Calu3 (cell line): ENCODE measurements at regions not wholly inside any gene's neighbourhood (a gene's known extent, or its start where the extent isn't known, plus 50 kb on each side); places are given as distances from the start of the nearest gene placed in this dataset.

Experiments used
- BruUV-seq: library from RNA; stranded (reverse); fragments of 400-500 nt; replicated peaks from 2 replicates; lab custom pipeline; 2021; lab: Mats Ljungman, UMichigan
- CTCF ChIA-PET: fragments of 300-600 bp; sonication (Branson Sonifier 250); formaldehyde crosslinking; loops from one replicate; lab custom pipeline; 2022; ENCODE audit warnings: antibody characterized with exemption; lab: Charles Lee
- DNase-seq: peaks from one replicate; pipeline ENCODE4 v3.0.0; 2022
- H3K27ac Mint-ChIP-seq: one replicate; pipeline ENCODE4 v1.8.0; 2022; ENCODE audit warnings: mixed read lengths; ENCODE audit not compliant: unreplicated experiment
- H3K27me3 Mint-ChIP-seq: one replicate; pipeline ENCODE4 v1.8.0; 2022; ENCODE audit warnings: mixed read lengths; ENCODE audit not compliant: unreplicated experiment
- H3K36me3 Mint-ChIP-seq: one replicate; pipeline ENCODE4 v1.8.0; 2022; ENCODE audit warnings: mild to moderate bottlenecking, moderate library complexity, mixed read lengths; ENCODE audit not compliant: insufficient read depth, unreplicated experiment
- H3K4me1 Mint-ChIP-seq: one replicate; pipeline ENCODE4 v1.8.0; 2022; ENCODE audit warnings: mild to moderate bottlenecking, low read depth, mixed read lengths; ENCODE audit not compliant: unreplicated experiment
- H3K4me3 Mint-ChIP-seq: one replicate; pipeline ENCODE4 v1.8.0; 2022; ENCODE audit warnings: mild to moderate bottlenecking, low read depth, moderate library complexity, mixed read lengths; ENCODE audit not compliant: unreplicated experiment
- H3K9me3 Mint-ChIP-seq: one replicate; pipeline ENCODE4 v1.8.0; 2022; ENCODE audit warnings: low read depth, mixed read lengths; ENCODE audit not compliant: unreplicated experiment
- intact Hi-C: fragments of 100-400 bp; cut with micrococcal nuclease; formaldehyde crosslinking; loops from one replicate; pipeline ENCODE4 v1.10.0; 2022; ENCODE audit not compliant: unreplicated experiment
- TF ChIP-seq, protein P1 (sequence below): fragments of 200-600 bp; IDR thresholded peaks from one replicate; pipeline ENCODE4 v1.8.0; 2022; ENCODE audit warnings: antibody characterized with exemption; ENCODE audit not compliant: unreplicated experiment

GRCh38 chr9:30329431-30329830 lies 2055.0 kb upstream of the ACO1 start:
- intact Hi-C loops: no loop called here
- no TSS peak for BruUV-seq
- CTCF ChIA-PET: no interaction called here
- no peak overlapping the region for H3K4me3 Mint-ChIP-seq
- H3K4me1 Mint-ChIP-seq: no peaks in the 10 kb centered on the region
- H3K36me3 Mint-ChIP-seq: no peaks in the 10 kb centered on the region
- no peak for DNase-seq
- no peaks in the 10 kb centered on the region for H3K27me3 Mint-ChIP-seq
- H3K27ac Mint-ChIP-seq: no peak overlapping the region
- no peaks in the 10 kb centered on the region for H3K9me3 Mint-ChIP-seq
- TF ChIP-seq, protein P1, sequence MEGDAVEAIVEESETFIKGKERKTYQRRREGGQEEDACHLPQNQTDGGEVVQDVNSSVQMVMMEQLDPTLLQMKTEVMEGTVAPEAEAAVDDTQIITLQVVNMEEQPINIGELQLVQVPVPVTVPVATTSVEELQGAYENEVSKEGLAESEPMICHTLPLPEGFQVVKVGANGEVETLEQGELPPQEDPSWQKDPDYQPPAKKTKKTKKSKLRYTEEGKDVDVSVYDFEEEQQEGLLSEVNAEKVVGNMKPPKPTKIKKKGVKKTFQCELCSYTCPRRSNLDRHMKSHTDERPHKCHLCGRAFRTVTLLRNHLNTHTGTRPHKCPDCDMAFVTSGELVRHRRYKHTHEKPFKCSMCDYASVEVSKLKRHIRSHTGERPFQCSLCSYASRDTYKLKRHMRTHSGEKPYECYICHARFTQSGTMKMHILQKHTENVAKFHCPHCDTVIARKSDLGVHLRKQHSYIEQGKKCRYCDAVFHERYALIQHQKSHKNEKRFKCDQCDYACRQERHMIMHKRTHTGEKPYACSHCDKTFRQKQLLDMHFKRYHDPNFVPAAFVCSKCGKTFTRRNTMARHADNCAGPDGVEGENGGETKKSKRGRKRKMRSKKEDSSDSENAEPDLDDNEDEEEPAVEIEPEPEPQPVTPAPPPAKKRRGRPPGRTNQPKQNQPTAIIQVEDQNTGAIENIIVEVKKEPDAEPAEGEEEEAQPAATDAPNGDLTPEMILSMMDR: no peak

GRCh38 chr9:30348904-30349303 lies 2035.5 kb upstream of the ACO1 start:
- intact Hi-C loops: no loop called here
- CTCF ChIA-PET: no interaction called here
- H3K4me3 Mint-ChIP-seq: no peak overlapping the region

GRCh38 chr9:30349526-30350513 lies 2034.6 kb upstream of the ACO1 start:
- no peaks in the 10 kb centered on the region for H3K27me3 Mint-ChIP-seq
- TF ChIP-seq, protein P1: no peak
- no peak overlapping the region for H3K27ac Mint-ChIP-seq
- H3K9me3 Mint-ChIP-seq: no peaks in the 10 kb centered on the region
- CTCF ChIA-PET: no interaction called here
- BruUV-seq: no TSS peak
- no peak for DNase-seq
- no peak overlapping the region for H3K4me3 Mint-ChIP-seq
- intact Hi-C loops: no loop called here
- H3K36me3 Mint-ChIP-seq: no peaks in the 10 kb centered on the region
- no peaks in the 10 kb centered on the region for H3K4me1 Mint-ChIP-seq

More at GRCh38 chr9:30348904-30349303, 2035.5 kb upstream of the ACO1 start:
- BruUV-seq: no TSS peak
- no peaks in the 10 kb centered on the region for H3K4me1 Mint-ChIP-seq
- TF ChIP-seq, protein P1: no peak
- H3K27ac Mint-ChIP-seq: no peak overlapping the region
- H3K9me3 Mint-ChIP-seq: no peaks in the 10 kb centered on the region
- no peaks in the 10 kb centered on the region for H3K27me3 Mint-ChIP-seq
- DNase-seq: no peak
- H3K36me3 Mint-ChIP-seq: no peaks in the 10 kb centered on the region

DNA sequence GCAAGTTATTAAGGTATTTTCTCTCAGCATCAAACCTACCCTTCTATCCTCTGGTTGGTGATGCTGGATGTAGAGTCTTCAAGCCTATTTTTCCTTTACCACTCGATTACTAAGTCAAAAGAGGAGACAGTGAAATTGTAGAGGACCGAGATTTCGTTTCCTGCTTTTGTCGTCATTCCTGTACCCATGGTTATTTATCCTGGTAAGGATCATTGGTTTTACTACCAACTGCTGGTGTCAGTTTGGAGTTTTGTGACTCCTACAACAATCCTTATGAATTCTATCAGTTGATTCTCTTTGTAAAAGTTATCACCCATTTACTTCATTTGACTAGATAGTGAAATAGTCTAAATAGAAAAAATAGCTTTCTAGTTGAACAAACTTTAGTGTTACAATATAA lies 2028.2 kb upstream of the ACO1 start:
- no peaks in the 10 kb centered on the region for H3K36me3 Mint-ChIP-seq
- H3K4me3 Mint-ChIP-seq: no peak overlapping the region
- TF ChIP-seq, protein P1: no peak
- no peak overlapping the region for H3K27ac Mint-ChIP-seq
- no peaks in the 10 kb centered on the region for H3K27me3 Mint-ChIP-seq
- intact Hi-C loops: no loop called here
- CTCF ChIA-PET: no interaction called here
- BruUV-seq: no TSS peak
- H3K4me1 Mint-ChIP-seq: no peaks in the 10 kb centered on the region
- H3K9me3 Mint-ChIP-seq: no peaks in the 10 kb centered on the region
- DNase-seq: no peak
